DLD1 (cell line): ENCODE measurements at regions not wholly inside any gene's neighbourhood (a gene's known extent, or its start where the extent isn't known, plus 50 kb on each side); places are given as distances from the start of the nearest gene placed in this dataset.

Experiments used
- in situ Hi-C: cut with HindIII; loops from 2 replicates; pipeline ENCODE4 v1.10.0; 2017; ENCODE audit warnings: low sequenced_read_pairs

GRCh38 chr11:69928975-69929374 is 109.8 kb upstream of the FGF3 start:
- in situ Hi-C loops: no loop called here

- in situ Hi-C loops: no loop called here
Observed at GRCh38 chr11:69930081-69931059, 111.2 kb upstream of the FGF3 start.

- in situ Hi-C loops: no loop called here
Observed at GRCh38 chr11:69931060-69931910, 112.1 kb upstream of the FGF3 start.

GRCh38 chr11:69931994-69932910 is 113.0 kb upstream of the FGF3 start:
- in situ Hi-C loops: no loop called here

- in situ Hi-C loops: no loop called here
Observed at GRCh38 chr11:69934861-69935494, 115.8 kb upstream of the FGF3 start.

- in situ Hi-C loops: no loop called here
Observed at GRCh38 chr11:69935941-69936505, 116.8 kb upstream of the FGF3 start.

- in situ Hi-C loops: no loop called here
Observed at GRCh38 chr11:69936771-69937170, 117.6 kb upstream of the FGF3 start.

- in situ Hi-C loops: no loop called here
Observed at GRCh38 chr11:69938206-69938605, 119.0 kb upstream of the FGF3 start.

GRCh38 chr11:69939551-69940245 is 120.5 kb upstream of the FGF3 start:
- in situ Hi-C loops: no loop called here

- in situ Hi-C loops: no loop called here
Observed at GRCh38 chr11:69940246-69940610, 121.0 kb upstream of the FGF3 start.

- in situ Hi-C loops: no loop called here
Observed at GRCh38 chr11:69941546-69942332, 122.5 kb upstream of the FGF3 start.

GRCh38 chr11:69942333-69942820 is 123.2 kb upstream of the FGF3 start:
- in situ Hi-C loops: no loop called here

GRCh38 chr11:69943066-69943465 is 123.8 kb upstream of the FGF3 start:
- in situ Hi-C loops: no loop called here

- in situ Hi-C loops: no loop called here
Observed at GRCh38 chr11:69943506-69943905, 124.3 kb upstream of the FGF3 start.

- in situ Hi-C loops: no loop called here
Observed at GRCh38 chr11:69944146-69944795, 125.1 kb upstream of the FGF3 start.

GRCh38 chr11:69945157-69945556 is 125.9 kb upstream of the FGF3 start:
- in situ Hi-C loops: no loop called here

- in situ Hi-C loops: no loop called here
Observed at GRCh38 chr11:69947059-69947792, 128.0 kb upstream of the FGF3 start.
